ENCODE measurements at regions not wholly inside any gene's neighbourhood (a gene's known extent, or its start where the extent isn't known, plus 50 kb on each side); places are given as distances from the start of the nearest gene placed in this dataset.
"Not testable (repeated sequence)": the region's sequence is repeated elsewhere in the genome, so short reads cannot be mapped to it uniquely, and the experiment has no call there.

- no peak for DNase-seq
Observed at GRCh38 chr17:13128676-13129075, 110.8 kb upstream of the ELAC2 start.

GRCh38 chr17:13127921-13128602, 110.2 kb upstream of the ELAC2 start:
- DNase-seq: no peak

- DNase-seq: no peak
Observed at GRCh38 chr17:13120864-13121263, 103.0 kb upstream of the ELAC2 start.

GRCh38 chr17:13118311-13118710, 100.5 kb upstream of the ELAC2 start:
- DNase-seq: no peak

GRCh38 chr17:13117616-13118015, 99.8 kb upstream of the ELAC2 start:
- DNase-seq: no peak

- DNase-seq: no peak
Observed at GRCh38 chr17:13114601-13115031, 96.8 kb upstream of the ELAC2 start.

GRCh38 chr17:13113821-13114525, 96.1 kb upstream of the ELAC2 start:
- no peak for DNase-seq

- DNase-seq: no peak
Observed at GRCh38 chr17:13107676-13108235, 89.9 kb upstream of the ELAC2 start.

- DNase-seq: no peak
Observed at GRCh38 chr17:13106171-13106570, 88.3 kb upstream of the ELAC2 start.

- DNase-seq: no peak
Observed at GRCh38 chr17:13104576-13104975, 86.7 kb upstream of the ELAC2 start.

GRCh38 chr17:13102477-13102876, 84.7 kb upstream of the ELAC2 start:
- no peak for DNase-seq

- DNase-seq: no peak
Observed at GRCh38 chr17:13099926-13100325, 82.1 kb upstream of the ELAC2 start.

- DNase-seq: no peak
Observed at GRCh38 chr17:13099089-13099735, 81.4 kb upstream of the ELAC2 start.

GRCh38 chr17:13096291-13096690, 78.5 kb upstream of the ELAC2 start:
- DNase-seq: no peak

GRCh38 chr17:13092010-13092409, 74.2 kb upstream of the ELAC2 start:
- not testable (repeated sequence) for DNase-seq

- DNase-seq: no peak
Observed at GRCh38 chr17:13088666-13089065, 70.8 kb upstream of the ELAC2 start.

- no peak for DNase-seq
Observed at GRCh38 chr17:13087802-13088201, 70.0 kb upstream of the ELAC2 start.

- no peak for DNase-seq
Observed at GRCh38 chr17:13086142-13086769, 68.4 kb upstream of the ELAC2 start.

- DNase-seq: no peak
Observed at GRCh38 chr17:13085578-13085977, 67.8 kb upstream of the ELAC2 start.

GRCh38 chr17:13084420-13084819, 66.6 kb upstream of the ELAC2 start:
- no peak for DNase-seq

- no peak for DNase-seq
Observed at GRCh38 chr17:13078591-13079385, 61.0 kb upstream of the ELAC2 start.

- DNase-seq: no peak
Observed at GRCh38 chr17:13076905-13077304, 59.1 kb upstream of the ELAC2 start.

Data from CD4-positive, alpha-beta T cell treated with Interleukin-17A for 1 hour (primary cell).